ENCODE measurements at regions not wholly inside any gene's neighbourhood (a gene's known extent, or its start where the extent isn't known, plus 50 kb on each side); places are given as distances from the start of the nearest gene placed in this dataset.

GRCh38 chr1:199160521-199161318, 521.9 kb downstream of the PTPRC start:
- no peak for DNase-seq (ENCODE audit: low read depth in 3 of 3)

- DNase-seq (ENCODE audit: low read depth in 3 of 3), result no peak
Observed at GRCh38 chr1:199161319-199161680, 522.5 kb downstream of the PTPRC start.

DNA sequence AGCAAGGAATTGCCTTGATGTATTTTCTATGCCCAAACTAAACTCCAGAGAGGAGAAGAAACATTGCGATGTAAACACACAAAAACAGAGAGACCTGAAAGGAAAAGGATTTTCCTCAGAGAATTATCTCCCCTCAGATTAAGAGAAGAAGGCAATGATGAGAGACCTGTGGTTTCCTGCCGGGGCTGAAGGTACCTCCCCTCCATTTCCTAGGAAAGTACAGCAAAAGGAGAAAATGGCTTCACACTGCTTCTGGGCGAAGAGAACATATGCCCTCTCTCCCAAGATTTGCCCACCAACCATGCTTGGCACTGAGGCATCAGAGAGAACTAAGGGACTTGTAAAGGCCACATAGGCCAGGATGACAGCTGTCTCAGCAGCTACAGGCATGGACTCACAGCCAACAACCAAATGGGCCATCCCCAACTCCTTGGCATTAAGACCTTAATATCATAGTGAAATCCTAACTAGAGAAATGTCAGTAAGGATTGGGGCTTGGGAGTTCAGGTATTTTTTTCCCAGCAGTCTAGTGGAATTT, 523.0 kb downstream of the PTPRC start:
- no peak for DNase-seq (ENCODE audit: low read depth in 3 of 3)

DNA sequence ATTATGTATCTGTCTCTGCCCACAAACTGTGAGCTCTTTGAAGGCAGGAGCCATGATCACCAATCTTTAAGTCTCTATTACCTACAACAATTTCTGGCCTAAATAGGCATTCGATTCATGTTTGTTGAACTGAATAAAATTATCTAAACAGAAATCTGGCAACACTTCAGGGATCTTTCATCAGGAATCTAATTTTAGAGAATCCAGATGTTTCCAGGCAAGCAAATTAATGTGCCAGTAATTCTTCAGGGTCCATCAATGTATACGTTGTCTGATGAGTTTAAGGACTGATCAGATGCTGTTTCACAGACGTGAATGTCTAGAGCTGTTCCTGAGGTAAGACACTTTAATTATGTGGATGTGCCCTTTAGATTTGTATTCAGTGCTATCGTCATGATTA, 524.4 kb downstream of the PTPRC start:
- no peak for DNase-seq (ENCODE audit: low read depth in 3 of 3)

- no peak for DNase-seq (ENCODE audit: low read depth in 3 of 3)
Observed at GRCh38 chr1:199163670-199164069, 524.8 kb downstream of the PTPRC start.

DNA sequence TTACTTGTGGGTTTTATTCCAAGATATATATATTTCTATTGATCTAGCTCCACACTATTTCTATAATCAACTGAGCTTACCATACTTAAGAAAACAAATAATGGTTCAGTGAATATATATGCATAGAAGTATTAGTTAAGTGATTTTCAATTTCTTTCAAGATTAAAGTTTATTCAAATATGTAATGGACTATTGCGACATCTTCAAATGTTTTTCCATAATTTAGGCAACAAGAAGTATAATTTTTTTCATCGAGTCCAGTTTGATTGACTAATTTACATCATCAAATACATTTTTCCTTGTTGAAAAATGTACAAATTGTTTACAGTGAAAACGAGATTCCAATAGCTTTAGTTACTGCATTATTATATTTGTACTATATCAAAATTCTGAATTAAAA, 528.6 kb downstream of the PTPRC start:
- DNase-seq (ENCODE audit: low read depth in 3 of 3), result no peak

DNA sequence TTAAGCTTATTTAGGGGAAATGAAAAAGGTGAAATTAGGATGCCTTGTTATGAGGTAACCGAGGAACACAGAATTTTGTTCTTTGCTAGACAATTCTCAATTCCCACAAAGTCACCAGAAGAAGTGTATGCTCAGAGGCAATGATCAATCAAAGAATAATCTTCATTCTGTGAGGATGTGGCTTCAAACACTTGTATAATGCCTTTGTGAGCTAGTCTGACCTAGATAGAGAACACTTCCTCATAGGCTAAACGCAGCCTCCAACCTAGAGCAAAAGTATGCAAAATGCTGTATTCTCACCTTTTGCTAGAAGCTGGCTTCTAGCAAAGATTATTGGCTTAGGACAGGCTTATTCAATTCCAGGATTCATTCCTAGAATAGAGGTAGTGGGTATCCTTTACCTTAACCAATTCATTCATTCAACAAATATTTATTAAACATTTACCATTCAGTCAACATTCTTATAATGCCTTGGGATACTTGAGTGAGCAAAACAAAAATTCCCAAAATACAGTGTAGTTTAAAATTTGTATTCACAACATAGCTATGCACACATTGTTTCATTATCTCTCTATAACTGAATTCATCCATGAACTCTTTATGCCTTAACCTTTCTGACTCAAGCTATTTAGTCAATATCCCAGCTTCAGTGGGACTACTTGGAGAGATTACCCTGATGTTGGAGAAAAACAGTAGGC, 530.2 kb downstream of the PTPRC start:
- no peak for DNase-seq (ENCODE audit: low read depth in 3 of 3)

GRCh38 chr1:199170711-199171110, 531.9 kb downstream of the PTPRC start:
- DNase-seq (ENCODE audit: low read depth in 3 of 3), result no peak

DNA sequence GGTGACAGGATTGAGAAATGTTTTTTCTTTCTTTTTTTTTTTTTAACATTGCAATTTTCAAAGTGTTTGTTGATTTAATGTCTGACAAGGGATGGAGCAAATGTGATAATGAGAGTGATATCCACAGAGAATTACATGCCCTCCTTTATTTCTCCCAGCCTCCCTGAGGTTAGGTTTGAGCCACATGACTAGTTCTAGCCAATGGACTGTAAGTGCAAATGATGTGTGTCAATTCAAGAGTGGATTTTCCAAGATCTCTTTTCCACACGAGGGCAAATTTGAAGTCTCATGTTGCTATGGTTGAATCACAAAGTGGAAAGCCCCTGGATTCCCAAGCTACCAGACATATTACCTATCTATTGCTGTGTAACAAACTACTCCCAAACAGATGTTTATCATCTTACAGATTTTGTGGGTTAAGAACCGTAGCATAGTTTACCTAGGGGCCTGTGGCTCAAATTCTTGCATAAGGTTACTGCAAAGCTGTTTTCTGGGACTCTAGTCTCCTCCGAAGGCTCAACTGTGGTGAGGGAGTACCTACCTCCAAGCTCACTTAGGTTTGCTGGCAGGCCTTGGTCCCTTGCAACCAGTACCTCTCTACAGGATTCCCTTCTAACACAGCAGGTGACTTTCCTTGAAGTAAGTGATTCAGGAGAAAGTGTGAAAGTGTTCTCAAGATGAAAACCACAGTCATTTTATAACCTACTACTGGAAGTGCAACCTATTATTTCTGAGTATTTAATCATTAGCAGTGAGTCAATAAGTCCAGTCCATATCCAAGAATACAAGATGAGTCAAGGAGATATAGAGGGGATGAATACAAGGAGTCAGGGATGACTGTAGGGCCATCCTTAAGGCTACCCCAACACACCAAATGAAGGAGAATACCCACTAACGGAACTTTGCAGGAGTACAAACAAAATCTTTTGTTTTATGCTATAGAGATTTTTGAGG, 533.6 kb downstream of the PTPRC start:
- no peak for DNase-seq (ENCODE audit: low read depth in 3 of 3)

GRCh38 chr1:199173356-199173755, 534.5 kb downstream of the PTPRC start:
- DNase-seq (ENCODE audit: low read depth in 3 of 3), result no peak

DNA sequence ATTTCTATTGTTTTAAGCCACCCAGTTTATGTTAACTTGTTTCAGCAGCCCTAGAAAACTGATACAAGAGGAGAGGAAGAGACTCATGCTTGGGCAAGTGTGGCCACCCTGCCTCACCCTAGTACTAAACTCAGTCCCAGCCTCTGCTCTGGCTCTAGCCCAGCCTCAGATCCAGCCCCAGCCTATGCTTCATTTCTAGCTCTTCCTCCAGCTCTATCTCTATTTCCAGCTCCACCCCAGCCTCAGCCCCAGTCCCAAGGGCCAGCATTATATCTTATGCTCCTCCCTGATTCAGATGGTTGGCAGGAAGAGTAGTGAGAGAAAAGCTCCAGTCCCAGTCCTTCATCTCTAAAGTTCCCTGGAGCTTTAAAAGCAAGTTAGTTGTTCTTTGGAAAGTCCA, 535.5 kb downstream of the PTPRC start:
- DNase-seq (ENCODE audit: low read depth in 3 of 3), result no peak

DNA sequence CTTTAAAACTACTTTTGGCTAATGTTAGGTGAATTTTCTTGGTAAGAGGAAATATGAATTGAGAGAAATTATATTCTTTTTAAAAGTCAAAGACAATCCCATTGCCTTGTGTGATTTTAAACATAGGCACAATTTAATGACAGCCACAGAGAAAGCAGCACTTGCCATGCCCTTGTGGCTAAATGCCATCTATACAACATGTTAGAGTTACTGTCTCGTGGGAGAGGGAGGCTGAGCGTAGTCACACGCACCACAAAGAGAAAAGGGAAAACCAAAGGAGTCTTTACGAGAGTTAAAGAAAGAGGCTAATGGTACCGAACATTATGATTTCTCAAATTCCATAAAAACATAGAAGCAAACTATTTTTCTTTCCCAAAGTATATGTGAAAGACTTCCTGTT, 537.9 kb downstream of the PTPRC start:
- DNase-seq (ENCODE audit: low read depth in 3 of 3), result no peak

GRCh38 chr1:199177241-199177640, 538.4 kb downstream of the PTPRC start:
- DNase-seq (ENCODE audit: low read depth in 3 of 3), result no peak

DNA sequence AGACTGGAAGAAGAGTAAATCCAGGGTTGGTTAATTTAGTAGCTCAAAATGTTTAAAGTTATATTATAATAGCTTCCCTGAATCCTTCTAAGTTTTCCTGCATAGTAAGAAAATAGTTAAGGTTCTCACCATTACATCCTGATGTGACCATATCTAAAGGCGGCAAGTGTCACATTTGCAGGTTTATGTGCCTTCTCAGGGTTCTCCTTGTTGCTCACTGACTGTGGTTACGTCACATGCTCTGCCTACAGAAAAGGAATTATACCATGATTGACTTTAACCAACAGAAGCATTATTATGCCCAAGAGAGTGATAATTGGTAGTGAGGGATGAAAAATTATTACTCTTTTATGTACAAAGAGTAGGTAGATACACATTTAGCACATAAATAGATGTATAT, 539.8 kb downstream of the PTPRC start:
- no peak for DNase-seq (ENCODE audit: low read depth in 3 of 3)

DNA sequence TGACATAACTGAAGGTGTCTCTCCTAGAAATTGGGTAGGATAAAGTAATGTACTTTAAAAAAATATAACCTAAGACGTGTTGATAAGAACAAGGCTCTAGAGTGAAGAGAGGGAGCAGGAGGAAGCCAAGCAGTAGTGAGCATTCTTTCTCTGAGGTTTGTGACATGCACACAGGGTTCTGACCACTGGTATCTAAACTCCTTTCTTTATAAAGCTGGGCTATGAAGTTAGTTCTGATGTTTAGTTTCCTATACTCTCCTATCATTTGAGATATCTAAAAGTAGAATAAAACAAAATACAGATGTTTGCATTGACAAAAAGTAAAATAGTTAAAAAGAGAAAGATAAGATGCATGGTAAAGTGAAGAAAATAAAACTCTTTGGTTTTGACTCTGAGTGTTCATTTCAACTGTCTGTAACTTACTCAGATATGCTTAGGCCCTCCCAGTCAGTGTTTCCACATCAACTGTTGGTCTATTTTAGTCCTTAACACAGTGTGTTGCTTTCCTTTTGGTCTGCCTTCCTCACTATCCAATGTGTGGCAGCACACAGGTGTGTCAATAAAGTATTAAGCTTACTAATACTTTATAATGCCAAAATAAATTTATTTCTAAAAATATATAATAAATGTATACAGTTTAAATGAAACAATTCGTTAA, 543.5 kb downstream of the PTPRC start:
- DNase-seq (ENCODE audit: low read depth in 3 of 3), result no peak

GRCh38 chr1:199184180-199184579, 545.3 kb downstream of the PTPRC start:
- no peak for DNase-seq (ENCODE audit: low read depth in 3 of 3)

GRCh38 chr1:199194862-199195261, 556.0 kb downstream of the PTPRC start:
- no peak for DNase-seq (ENCODE audit: low read depth in 3 of 3)

DNA sequence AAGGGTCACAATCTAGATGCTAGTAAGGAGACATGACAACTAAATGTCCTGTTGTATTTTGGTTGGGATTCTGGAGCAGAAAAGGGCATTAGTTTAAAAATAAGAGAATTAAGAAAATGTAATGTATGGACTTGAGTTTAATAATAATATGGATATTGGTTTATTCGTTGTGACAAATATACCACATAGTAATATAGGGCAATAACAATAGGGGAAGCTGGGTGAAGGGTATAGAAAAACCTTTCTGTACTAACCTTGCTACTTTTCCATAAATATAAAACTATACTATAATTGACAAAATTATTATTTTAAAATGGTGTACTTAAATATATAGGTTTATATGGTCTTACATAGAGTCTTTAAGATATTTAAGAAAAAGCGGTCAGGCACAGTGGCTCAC, 558.9 kb downstream of the PTPRC start:
- DNase-seq (ENCODE audit: low read depth in 3 of 3), result no peak

DNA sequence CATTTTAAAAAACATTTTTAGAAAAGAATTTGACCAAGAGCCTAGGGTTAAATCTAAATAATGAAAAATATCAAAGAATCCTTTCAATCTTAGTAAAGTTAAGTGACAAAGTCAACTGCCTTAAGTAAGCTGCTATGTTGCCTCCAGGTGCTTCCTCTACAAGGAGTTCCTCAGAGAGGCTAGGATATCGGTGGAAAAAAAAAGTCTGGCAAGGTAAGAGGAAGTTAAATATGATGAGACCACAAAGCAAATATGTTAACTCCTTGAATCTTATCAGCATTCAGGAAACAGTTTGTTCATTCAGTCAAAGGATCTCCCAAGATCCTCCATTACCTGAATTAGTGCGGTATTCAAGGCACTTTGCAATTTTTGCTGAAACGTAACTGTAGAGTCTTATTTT, 563.5 kb downstream of the PTPRC start:
- no peak for DNase-seq (ENCODE audit: low read depth in 3 of 3)

DNA sequence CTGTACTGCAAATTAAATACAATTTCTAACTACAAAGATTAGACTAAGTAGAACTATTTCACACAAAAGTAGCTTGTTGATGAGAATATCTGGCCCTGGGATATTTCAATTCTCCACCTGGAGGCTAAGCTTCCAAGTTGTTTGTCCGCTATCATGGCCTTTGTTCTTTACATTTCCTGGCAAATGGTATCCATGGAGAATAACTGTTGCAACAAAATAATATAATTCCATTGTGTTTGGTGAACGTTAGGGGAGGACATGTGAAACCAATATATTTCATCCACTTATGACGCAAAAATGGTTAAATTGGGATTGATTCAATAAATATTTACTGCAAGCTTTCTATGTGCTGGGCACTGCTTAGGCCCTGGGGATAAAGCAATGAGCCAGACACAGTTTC, 565.4 kb downstream of the PTPRC start:
- no peak for DNase-seq (ENCODE audit: low read depth in 3 of 3)

GRCh38 chr1:199205740-199206441, 567.1 kb downstream of the PTPRC start:
- DNase-seq (ENCODE audit: low read depth in 3 of 3), result no peak
